HAP-1 (cell line): ENCODE measurements at regions not wholly inside any gene's neighbourhood (a gene's known extent, or its start where the extent isn't known, plus 50 kb on each side); places are given as distances from the start of the nearest gene placed in this dataset.

ENCODE experiments used
- DNase-seq, 2 experiments: peaks; one replicate each; pipeline ENCODE4 v3.0.0-alpha.2; 2016 to 2020; ENCODE audit warnings: low spot score in 2 of 2
- H3K27me3 ChIP-seq: fragments of 250-450 bp; sonication (Bioruptor Pico); 2 replicates; pipeline ENCODE4 v1.5.1; 2020; ENCODE audit warnings: low read depth, mild to moderate bottlenecking, moderate library complexity
- H3K36me3 ChIP-seq: fragments of 250-450 bp; sonication (Bioruptor Pico); replicated peaks from 2 replicates; pipeline ENCODE4 v1.5.1; 2020; ENCODE audit warnings: mild to moderate bottlenecking
- H3K4me1 ChIP-seq: fragments of 250-450 bp; sonication (Bioruptor Pico); 2 replicates; pipeline ENCODE4 v1.5.1; 2020; ENCODE audit warnings: mild to moderate bottlenecking
- H3K4me3 ChIP-seq: fragments of 250-450 bp; sonication (Bioruptor Pico); 2 replicates; pipeline ENCODE4 v1.5.1; 2020; ENCODE audit warnings: mild to moderate bottlenecking, moderate library complexity
- H3K9me3 ChIP-seq: fragments of 250-450 bp; sonication (Bioruptor Pico); 2 replicates; pipeline ENCODE4 v1.5.1; 2020; ENCODE audit warnings: mild to moderate bottlenecking, moderate library complexity
- in situ Hi-C: fragments of 300-500 bp; cut with MboI; formaldehyde crosslinking; loops from 3 replicates; pipeline ENCODE4 v1.14.3; 2020; ENCODE audit warnings: low sequenced_read_pairs, inconsistent platforms, mixed read lengths

DNA sequence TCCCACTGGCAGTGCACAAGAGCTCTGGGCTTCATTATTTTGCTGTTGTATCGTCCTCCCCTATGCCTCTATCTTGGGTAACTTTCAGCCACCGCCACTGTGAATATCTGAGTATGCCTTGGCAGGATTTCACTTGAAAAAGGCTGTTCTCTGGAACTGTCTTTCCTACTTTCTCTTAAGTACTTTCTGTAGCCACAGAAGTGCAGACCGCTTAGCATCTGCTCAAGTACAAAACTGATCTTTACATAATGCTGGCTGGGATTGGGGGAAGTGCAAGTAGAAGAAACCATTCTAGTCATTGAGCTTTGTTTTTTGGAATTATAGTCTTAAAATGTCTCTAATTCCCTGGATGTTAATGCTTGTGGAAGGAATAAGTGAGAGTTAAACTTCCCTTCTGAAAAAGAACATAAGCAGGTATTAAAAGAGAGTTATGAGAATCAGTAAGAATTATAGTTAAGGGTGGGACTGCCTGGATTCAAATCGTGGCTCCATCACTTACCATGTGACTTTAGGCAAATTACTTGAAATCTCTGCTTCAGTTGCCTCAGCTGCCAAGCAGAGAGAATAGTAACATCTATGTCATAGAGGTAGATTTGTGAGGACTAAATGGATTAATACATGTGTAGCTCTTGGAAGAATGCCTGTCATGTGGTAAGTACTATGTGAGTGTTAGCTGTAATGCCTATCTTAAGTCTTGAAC lies 77.5 kb downstream of the MID1IP1 start:
- Histone ChIP-seq H3K4me3 (no peak overlapping the region), H3K9me3 (no peaks in the 10 kb centered on the region), H3K4me1 (no peaks in the 10 kb centered on the region), H3K27me3 (no peaks in the 10 kb centered on the region), H3K36me3 (no peaks in the 10 kb centered on the region)
- in situ Hi-C loops = no loop called here
- no peak for DNase-seq

DNA sequence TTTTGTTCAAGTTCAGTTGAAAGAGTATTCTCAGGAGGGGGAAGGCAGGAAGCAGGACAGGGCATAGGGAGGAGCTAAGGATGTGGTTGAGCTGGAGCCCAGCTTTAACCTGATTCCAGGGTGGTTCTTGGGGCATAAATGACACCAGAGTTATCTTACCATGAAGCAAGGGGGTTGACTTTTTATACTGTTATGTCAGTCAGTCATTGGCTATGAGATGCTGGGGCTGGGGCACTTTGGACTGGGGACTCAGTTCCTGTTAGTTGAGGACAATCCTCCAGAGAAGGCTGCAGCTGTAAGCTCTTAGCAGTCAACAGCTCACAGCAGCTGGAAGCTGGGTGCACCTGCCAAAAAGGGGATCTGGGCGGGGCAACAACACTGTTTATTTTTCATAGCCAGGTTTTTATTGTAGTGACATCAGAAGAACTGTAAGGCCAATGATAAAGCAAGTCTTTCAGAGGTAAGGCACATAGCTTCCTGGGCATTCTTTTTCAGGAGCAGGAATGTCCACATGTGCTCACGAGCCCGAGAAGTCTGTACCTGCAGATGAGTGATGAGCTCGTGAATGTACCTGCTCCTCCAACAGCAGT lies 78.5 kb downstream of the MID1IP1 start:
- Histone ChIP-seq H3K9me3 (no peaks in the 10 kb centered on the region), H3K36me3 (no peaks in the 10 kb centered on the region), H3K27me3 (no peaks in the 10 kb centered on the region), H3K4me3 (no peak overlapping the region), H3K4me1 (no peaks in the 10 kb centered on the region)
- DNase-seq = no peak
- in situ Hi-C loops = no loop called here

DNA sequence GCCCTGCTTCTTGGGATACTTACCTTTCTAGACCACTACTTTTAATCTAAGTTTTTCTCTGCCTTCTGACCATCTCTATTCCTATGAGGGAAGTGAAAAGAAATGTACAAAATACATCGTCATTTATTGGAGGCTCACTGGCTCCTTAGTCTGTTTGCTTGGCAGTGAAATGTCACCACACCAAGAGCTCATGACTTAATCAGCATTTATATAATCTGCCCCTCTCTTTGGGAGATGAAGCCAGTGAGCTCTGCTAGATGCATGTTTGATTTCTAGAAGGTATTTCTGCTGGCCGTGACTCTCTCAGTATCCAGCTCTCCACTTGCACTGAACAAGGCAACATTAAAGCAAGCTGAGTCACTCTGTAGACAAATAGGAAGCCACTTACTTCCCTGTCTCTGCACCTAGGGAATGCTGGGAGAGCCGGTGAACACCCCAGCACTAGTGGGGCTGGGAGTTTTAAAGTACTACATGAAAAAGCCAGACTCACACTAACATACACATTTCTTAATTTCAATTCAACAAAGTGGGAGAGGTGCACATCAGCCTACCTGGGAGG lies 79.1 kb downstream of the MID1IP1 start:
- in situ Hi-C loops = no loop called here
- Histone ChIP-seq H3K4me1 (no peaks in the 10 kb centered on the region), H3K36me3 (no peaks in the 10 kb centered on the region), H3K9me3 (no peaks in the 10 kb centered on the region), H3K27me3 (no peaks in the 10 kb centered on the region), H3K4me3 (no peak overlapping the region)
- DNase-seq = no peak

DNA sequence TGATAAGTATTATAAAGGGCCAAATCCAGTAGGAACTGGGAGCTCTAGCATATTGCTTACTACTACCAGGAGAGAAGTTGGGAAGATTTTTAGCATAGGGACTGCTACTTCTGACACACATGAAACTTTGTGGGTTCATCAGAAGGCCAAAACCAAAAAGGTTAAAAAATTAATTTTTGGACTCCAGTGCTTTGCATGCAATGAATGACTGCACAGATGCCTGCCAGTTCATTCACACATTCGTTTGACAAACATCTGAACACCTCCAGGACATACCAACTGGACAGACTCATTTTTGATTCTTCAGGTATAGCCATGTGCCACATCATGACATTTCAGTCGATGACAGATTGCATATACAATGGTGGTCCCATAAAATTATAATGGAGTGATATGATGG lies 79.8 kb downstream of the MID1IP1 start:
- H3K4me3 ChIP-seq = no peak overlapping the region
- H3K4me1 ChIP-seq = no peaks in the 10 kb centered on the region
- in situ Hi-C loops = no loop called here

DNA sequence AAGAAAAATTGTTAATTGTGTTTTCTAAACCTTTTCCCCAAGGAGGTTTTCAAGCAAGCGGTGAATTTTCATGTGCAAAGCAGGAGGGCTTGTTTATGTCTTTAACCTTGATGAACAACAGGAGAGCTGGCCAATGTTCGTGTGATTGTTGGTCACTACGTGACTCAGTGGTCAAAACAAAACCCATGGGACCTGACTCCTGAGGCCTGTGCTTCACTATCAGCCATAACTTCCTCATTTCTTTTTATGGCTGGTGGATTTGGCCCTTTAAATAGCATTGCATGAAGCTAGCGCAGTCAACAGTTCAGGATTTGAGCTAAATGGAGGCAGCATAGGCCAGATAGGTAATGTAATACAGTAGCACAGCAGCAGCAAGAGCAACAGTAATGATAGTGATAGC lies 80.5 kb downstream of the MID1IP1 start:
- no peaks in the 10 kb centered on the region for H3K9me3 ChIP-seq
- H3K4me1 ChIP-seq = no peaks in the 10 kb centered on the region
- H3K36me3 ChIP-seq = no peaks in the 10 kb centered on the region
- DNase-seq = no peak
- H3K4me3 ChIP-seq = no peak overlapping the region
- in situ Hi-C loops = no loop called here
- no peaks in the 10 kb centered on the region for H3K27me3 ChIP-seq

More for the DNA sequence above, 79.8 kb downstream of the MID1IP1 start:
- H3K9me3 ChIP-seq = no peaks in the 10 kb centered on the region
- DNase-seq = no peak
- no peaks in the 10 kb centered on the region for H3K27me3 ChIP-seq
- no peaks in the 10 kb centered on the region for H3K36me3 ChIP-seq

DNA sequence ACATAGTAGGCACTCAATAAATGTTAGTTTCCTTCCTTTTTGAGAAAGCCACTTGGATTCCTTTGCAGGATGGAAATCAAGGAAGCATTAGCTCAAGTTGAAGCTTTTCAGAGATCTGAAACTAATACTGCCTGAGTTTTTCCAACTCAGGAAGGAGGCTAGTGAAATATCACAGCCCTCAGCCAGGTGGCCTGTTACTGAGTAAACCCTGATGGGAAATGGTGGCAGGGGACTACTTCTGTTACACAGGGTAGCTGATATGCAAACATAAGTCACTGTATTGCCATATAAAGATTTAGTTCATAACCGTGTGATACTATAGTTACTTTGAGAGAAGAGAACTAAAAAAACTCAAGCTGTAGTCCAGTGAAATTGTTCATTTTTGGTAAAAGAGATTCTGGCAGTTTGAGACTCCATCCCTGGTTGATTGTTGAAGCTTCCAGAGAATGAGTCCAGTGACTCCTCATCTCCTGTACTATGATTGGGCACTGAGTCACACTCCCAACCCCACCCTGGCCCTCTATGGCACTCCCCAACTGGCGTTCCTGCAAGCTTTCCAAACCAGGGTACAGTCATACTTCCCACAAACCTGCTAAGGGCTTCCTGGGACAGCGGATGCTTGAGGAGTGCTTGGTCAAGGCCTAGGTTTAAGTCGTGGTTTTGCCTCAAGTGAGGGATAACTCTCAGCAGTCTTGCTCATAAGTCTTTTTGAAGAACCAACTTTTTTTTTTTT lies 81.8 kb downstream of the MID1IP1 start:
- H3K4me1 ChIP-seq = no peaks in the 10 kb centered on the region
- H3K27me3 ChIP-seq = no peaks in the 10 kb centered on the region
- H3K36me3 ChIP-seq = no peaks in the 10 kb centered on the region
- DNase-seq = no peak
- in situ Hi-C loops = no loop called here
- no peaks in the 10 kb centered on the region for H3K9me3 ChIP-seq
- no peak overlapping the region for H3K4me3 ChIP-seq

DNA sequence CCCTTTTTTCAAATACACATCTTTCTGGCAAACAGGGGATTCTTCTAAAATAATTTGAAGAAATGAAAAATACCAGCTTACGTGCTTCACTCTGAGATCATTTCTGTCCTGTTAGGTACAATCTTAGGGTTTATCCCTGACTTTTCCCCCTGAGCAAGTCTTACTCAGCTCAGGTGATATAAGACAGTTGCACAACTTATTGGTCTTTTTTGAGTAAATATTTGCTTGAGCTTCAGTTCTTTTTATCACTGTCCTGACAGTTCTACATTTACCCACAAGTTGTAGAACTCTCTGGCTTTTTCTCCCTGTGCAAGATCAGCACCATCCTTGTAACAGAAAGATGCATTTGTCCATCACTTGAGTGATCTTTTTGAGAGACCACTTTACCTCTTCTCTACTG lies 84.9 kb downstream of the MID1IP1 start:
- no peak for DNase-seq
- no peaks in the 10 kb centered on the region for H3K36me3 ChIP-seq
- H3K27me3 ChIP-seq = no peaks in the 10 kb centered on the region
- H3K4me1 ChIP-seq = no peaks in the 10 kb centered on the region
- H3K4me3 ChIP-seq = no peak overlapping the region
- H3K9me3 ChIP-seq = no peaks in the 10 kb centered on the region; the same call in 1 of the 2 replicates
- in situ Hi-C loops = no loop called here

DNA sequence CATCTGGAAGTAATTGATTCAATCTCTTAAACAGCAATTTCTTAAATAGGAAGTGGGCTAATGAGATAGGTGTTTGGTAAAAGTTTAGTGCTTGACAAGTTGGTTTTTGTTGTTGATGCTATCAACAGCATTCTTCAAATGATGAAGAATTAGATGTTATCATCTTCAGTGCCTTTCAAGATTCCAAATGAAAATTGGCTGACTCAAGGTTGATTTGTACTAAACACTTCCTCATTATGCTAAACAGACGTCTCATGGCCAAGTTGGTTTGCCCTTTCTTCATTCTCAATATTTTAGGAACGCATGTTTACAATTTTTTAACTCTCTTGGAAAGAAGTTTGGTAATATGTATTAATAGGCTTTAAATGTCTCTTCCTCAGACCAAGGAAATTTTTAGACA lies 86.0 kb downstream of the MID1IP1 start:
- DNase-seq = no peak
- no peaks in the 10 kb centered on the region; the same call in 1 of the 2 replicates for H3K9me3 ChIP-seq
- in situ Hi-C loops = no loop called here
- H3K4me1 ChIP-seq = peaks cover 8% of the 10 kb centered on the region
- H3K27me3 ChIP-seq = no peaks in the 10 kb centered on the region
- H3K4me3 ChIP-seq = no peak overlapping the region
- H3K36me3 ChIP-seq = no peaks in the 10 kb centered on the region

DNA sequence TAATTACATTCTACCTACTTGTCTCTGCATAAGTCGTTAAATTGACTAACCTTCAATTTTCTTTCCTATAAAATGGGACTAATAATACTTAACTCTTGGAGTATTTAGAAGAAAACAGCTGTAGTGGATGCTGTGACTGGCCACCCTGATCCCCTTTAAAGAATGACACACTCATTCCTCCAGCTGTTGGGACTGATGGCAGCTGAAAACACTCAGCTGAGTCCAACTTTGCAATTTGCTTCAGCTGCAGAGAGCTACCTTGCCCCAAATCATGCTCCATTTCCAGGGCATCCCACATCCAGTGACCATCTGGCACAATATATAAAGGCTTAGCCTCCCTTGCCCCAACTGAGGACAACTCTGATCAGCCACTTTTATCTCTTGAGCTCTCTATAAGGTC lies 89.1 kb downstream of the MID1IP1 start:
- DNase-seq = no peak
- Histone ChIP-seq H3K4me1 (peaks cover 11% of the 10 kb centered on the region), H3K4me3 (no peak overlapping the region), H3K9me3 (no peaks in the 10 kb centered on the region; the same call in 1 of the 2 replicates), H3K36me3 (no peaks in the 10 kb centered on the region), H3K27me3 (no peaks in the 10 kb centered on the region)
- in situ Hi-C loops = no loop called here

DNA sequence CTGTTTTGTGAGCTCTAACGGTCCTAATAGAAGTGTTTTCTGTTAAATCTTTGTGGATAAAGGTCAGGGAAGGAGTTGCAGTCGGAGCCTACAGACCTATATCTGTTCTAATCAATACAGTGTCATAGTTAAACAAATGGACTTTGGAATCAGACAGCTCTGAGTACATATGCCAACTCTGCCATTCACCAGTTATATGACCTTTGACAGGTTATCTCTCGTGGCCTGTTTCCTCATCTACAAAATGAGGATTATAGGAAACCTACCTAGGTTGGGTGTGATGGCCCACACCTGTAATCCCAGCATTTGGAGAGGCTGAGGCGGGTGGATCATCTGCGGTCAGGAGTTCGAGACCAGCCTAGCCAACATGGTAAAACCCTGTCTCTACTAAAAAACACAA lies 89.7 kb downstream of the MID1IP1 start:
- Histone ChIP-seq H3K27me3 (no peaks in the 10 kb centered on the region), H3K9me3 (no peaks in the 10 kb centered on the region; the same call in 1 of the 2 replicates), H3K4me1 (peaks cover 11% of the 10 kb centered on the region), H3K36me3 (no peaks in the 10 kb centered on the region), H3K4me3 (no peak overlapping the region)
- no peak for DNase-seq
- in situ Hi-C loops = no loop called here

DNA sequence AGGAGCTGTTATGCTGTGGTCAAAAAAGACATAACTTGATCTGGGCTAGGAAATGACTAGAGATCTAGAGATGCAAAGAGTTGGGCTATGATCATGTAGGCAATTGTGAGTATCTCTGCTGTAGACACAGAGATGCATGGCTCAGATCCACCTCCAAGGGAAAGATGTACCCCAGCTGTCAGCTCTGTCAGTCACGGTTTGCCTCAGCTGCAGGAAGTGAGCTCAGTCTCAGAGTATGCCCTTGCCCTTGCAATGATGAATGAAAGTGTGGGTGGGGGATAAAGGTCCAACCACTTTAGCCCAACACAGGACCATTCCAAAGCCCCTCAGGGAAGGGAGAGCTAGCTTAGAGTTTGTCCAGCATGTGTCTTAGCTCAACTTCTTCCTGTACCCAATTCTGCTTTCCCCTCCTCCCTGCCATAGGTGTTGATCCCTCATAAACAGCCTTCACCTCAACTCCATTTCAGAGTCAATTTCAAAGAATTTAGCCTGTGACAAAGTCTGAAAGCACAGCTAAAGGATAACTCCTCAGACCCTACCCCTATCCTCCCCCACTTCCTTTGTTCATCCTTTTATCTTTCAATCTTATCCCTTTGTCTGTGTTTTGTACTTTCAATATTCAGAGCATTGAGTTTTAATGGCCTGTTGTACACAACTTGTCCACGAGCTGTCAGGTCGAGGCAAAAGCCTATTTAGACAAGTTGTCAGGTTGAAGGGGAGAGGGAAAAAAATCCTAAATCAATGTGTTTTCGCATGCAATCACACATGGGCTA lies 90.6 kb downstream of the MID1IP1 start:
- in situ Hi-C loops = no loop called here
- H3K4me1 ChIP-seq = peaks cover 11% of the 10 kb centered on the region
- no peaks in the 10 kb centered on the region for H3K27me3 ChIP-seq
- peak; percentile 33 to 52 for DNase-seq
- H3K4me3 ChIP-seq = no peak overlapping the region
- no peaks in the 10 kb centered on the region for H3K36me3 ChIP-seq
- H3K9me3 ChIP-seq = no peaks in the 10 kb centered on the region; the same call in 1 of the 2 replicates

DNA sequence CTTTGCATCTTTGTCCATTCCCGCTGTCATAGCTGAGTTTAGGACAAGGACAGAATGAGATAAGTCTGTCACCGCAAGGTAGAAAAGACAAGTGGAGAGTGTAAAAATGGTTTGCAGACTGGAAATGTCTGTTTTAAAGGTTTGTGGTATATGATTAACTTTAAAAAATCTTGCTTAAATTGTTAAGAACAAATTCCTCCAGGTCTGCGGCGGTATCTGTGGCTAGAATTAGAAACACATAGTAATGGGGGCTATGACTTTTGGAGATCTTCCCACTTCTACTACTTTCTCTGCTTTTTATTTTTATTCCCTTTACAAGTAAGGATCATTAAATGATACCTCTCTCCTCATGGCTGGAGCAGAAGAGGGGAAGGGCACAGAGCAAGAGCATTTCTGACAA lies 92.2 kb downstream of the MID1IP1 start:
- Histone ChIP-seq H3K4me3 (no peak overlapping the region), H3K27me3 (no peaks in the 10 kb centered on the region), H3K9me3 (no peaks in the 10 kb centered on the region; the same call in 1 of the 2 replicates), H3K36me3 (no peaks in the 10 kb centered on the region), H3K4me1 (peaks cover 11% of the 10 kb centered on the region)
- DNase-seq = no peak
- in situ Hi-C loops = no loop called here

DNA sequence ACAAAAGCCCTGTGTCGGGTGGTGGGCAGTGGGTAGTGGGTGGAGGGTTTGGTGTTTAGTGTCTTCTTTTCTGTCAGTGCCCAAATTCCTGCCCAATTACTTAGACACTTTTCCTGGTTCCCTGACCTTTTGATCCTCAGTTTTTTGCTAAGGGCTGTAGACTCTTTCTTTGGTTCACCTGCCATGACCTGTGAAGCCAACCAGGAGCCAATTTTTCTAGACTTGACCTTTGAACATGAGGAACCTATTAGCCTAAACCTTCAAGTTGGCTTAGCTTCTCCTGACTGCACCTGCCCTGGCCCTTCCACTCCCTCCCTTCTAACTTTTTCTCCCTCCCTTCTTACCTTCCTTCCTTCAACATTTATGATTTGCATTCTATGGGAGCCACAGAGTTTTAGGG lies 94.5 kb downstream of the MID1IP1 start:
- Histone ChIP-seq H3K9me3 (no peaks in the 10 kb centered on the region), H3K4me3 (no peak overlapping the region), H3K4me1 (peaks cover 11% of the 10 kb centered on the region), H3K36me3 (no peaks in the 10 kb centered on the region), H3K27me3 (no peaks in the 10 kb centered on the region)
- in situ Hi-C loops = no loop called here
- DNase-seq = no peak
